ENCODE measurements at regions not wholly inside any gene's neighbourhood (a gene's known extent, or its start where the extent isn't known, plus 50 kb on each side); places are given as distances from the start of the nearest gene placed in this dataset.

- TF ChIP-seq ZNF114 (CRISPR knock-in tag; IDR thresholded peaks at IDR 0.05) (no peak), CTCF (conservative IDR thresholded peaks at IDR 0.05; ENCODE audit: low read depth in 2 of 2) (no peak)
These were observed 113.5 kb upstream of the PABPC3 start (continued) for GRCh38 chr13:24982333-24982999.

GRCh38 chr13:24983094-24983493 is 112.8 kb upstream of the PABPC3 start:
- no peaks in the 10 kb centered on the region for H4K20me1 ChIP-seq (replicated peaks; ENCODE audit: insufficient read depth)
- no peaks in the 10 kb centered on the region for H3K79me2 ChIP-seq (replicated peaks; ENCODE audit: insufficient read depth)
- H3K27me3 ChIP-seq (ENCODE audit: insufficient read depth): no peaks in the 10 kb centered on the region
- H3K27me3 Mint-ChIP-seq (ENCODE audit: insufficient read depth, low read depth, poor library complexity): peaks cover 5% of the 10 kb centered on the region
- no peak overlapping the region for H3K27ac ChIP-seq (ENCODE audit: low read depth)
- H3K36me3 ChIP-seq (ENCODE audit: insufficient read depth): no peaks in the 10 kb centered on the region
- H3K4me2 ChIP-seq: no peak overlapping the region
- H3K36me3 Mint-ChIP-seq (ENCODE audit: low read depth): no peaks in the 10 kb centered on the region
- no peaks in the 10 kb centered on the region for H3K9me2 ChIP-seq (ENCODE audit: insufficient read depth)
- no peak overlapping the region for H3K4me3 Mint-ChIP-seq
- no peak overlapping the region for H3K27ac Mint-ChIP-seq
- TF ChIP-seq ZNF114 (CRISPR knock-in tag; IDR thresholded peaks at IDR 0.05): no peak
- TF ChIP-seq ZNF462 (CRISPR knock-in tag; IDR thresholded peaks at IDR 0.05): no peak
- no peak for TF ChIP-seq JUNB (IDR thresholded peaks at IDR 0.05; ENCODE audit: unreplicated experiment)
- no peak for TF ChIP-seq CTCF (conservative IDR thresholded peaks at IDR 0.05; ENCODE audit: low read depth in 2 of 2)
- no peak for TF ChIP-seq ZNF331 (CRISPR knock-in tag; IDR thresholded peaks at IDR 0.05; ENCODE audit: low read depth)
- no peak for TF ChIP-seq NANOG (IDR thresholded peaks at IDR 0.05; ENCODE audit: borderline replicate concordance)
- no peak for TF ChIP-seq EZH2phosphoT487 (IDR thresholded peaks at IDR 0.05; ENCODE audit: unreplicated experiment)
- TF ChIP-seq CREB1 (CRISPR knock-in tag; IDR thresholded peaks at IDR 0.05; ENCODE audit: low read depth): no peak
- peaks cover 2% of the 10 kb centered on the region; the same call in 1 of the 2 replicates for H3K4me1 ChIP-seq (ENCODE audit: insufficient read depth)
- H2AFZ ChIP-seq: no peak overlapping the region
- ATAC-seq (no peak), DNase-seq (ENCODE audit: low spot score) (no peak)
- no peak overlapping the region for H3K4me3 ChIP-seq
- peaks cover 28% of the 10 kb centered on the region for H3K4me1 Mint-ChIP-seq
- no peaks in the 10 kb centered on the region for H3F3A ChIP-seq (replicated peaks; ENCODE audit: low read depth)
- H3K9me3 Mint-ChIP-seq: no peaks in the 10 kb centered on the region; the same call in 2 of the 3 replicates

All from GM23338 (cell line).